Esophagus muscularis mucosa (tissue), 4 donors: ENCODE measurements at regions not wholly inside any gene's neighbourhood (a gene's known extent, or its start where the extent isn't known, plus 50 kb on each side); places are given as distances from the start of the nearest gene placed in this dataset.

ENCODE experiments used
- DNase-seq: peaks from one replicate; pipeline ENCODE4 v3.0.0-alpha.2; 2017; ENCODE audit errors: extremely low spot score
- H3K27ac ChIP-seq, 4 donors: fragments of 200-600 bp; sonication (generic); replicated peaks in 1 of 4; 1 replicate in 3 of 4; 2 replicates in 1 of 4; pipeline ENCODE4 v1.5.1; 2016 to 2019; ENCODE audit warnings: mild to moderate bottlenecking in 1 of 4
- H3K27me3 ChIP-seq, 4 donors: fragments of 200-600 bp; sonication (generic); one replicate each; pipeline versions ENCODE4 v1.5.1 to v1.6.0; 2016 to 2019
- H3K36me3 ChIP-seq, 4 donors: fragments of 200-600 bp; sonication (generic); one replicate each; pipeline ENCODE4 v1.5.1; 2016 to 2019
- H3K4me1 ChIP-seq, 4 donors: fragments of 200-600 bp; sonication (generic); one replicate each; pipeline ENCODE4 v1.5.1; 2016 to 2019
- H3K4me3 ChIP-seq, 4 donors: fragments of 200-600 bp; sonication (generic); 1 replicate in 2 of 4; 2 replicates in 2 of 4; pipeline ENCODE4 v1.5.1; 2016 to 2019; ENCODE audit warnings: mild to moderate bottlenecking in 4 of 4, moderate library complexity in 1 of 4
- H3K9me3 ChIP-seq, 4 donors: fragments of 200-600 bp; sonication (generic); 1 replicate in 3 of 4; 2 replicates in 1 of 4; pipeline ENCODE4 v1.5.1; 2016 to 2019
- EP300 ChIP-seq: sonication (generic); formaldehyde crosslinking; IDR thresholded peaks from one replicate; pipeline ENCODE4 v1.6.1; 2017; ENCODE audit warnings: antibody characterized with exemption
- POLR2A ChIP-seq: fragments of 450-650 bp; IDR thresholded peaks from one replicate; pipeline ENCODE4 v1.6.1; 2017; ENCODE audit warnings: antibody characterized with exemption, moderate library complexity, mild to moderate bottlenecking, low read depth
- POLR2AphosphoS5 ChIP-seq, 2 donors: sonication (generic); formaldehyde crosslinking; IDR thresholded peaks; one replicate each; pipeline ENCODE4 v1.6.1; 2017; ENCODE audit warnings: antibody characterized with exemption in 2 of 2
- WGBS: methylation state at CpG from one replicate; pipeline ENCODE4 v1.1.5; 2018; 5-methylcytosine and 5-hydroxymethylcytosine counted together
- intact Hi-C: fragments of 100-400 bp; cut with DNase I; formaldehyde crosslinking; loops from one replicate; pipeline ENCODE4 v1.15.1; 2023
- TF ChIP-seq, protein P1 (sequence below), 3 experiments: fragments of 200-600 bp in 2 of 3; fragments of 450-650 bp in 1 of 3; sonication (generic) in 2 of 3; IDR thresholded peaks; one replicate each; pipeline ENCODE4 v1.5.1; 2017 to 2019; ENCODE audit warnings: antibody characterized with exemption in 3 of 3, mild to moderate bottlenecking in 2 of 3, moderate library complexity in 1 of 3

DNA sequence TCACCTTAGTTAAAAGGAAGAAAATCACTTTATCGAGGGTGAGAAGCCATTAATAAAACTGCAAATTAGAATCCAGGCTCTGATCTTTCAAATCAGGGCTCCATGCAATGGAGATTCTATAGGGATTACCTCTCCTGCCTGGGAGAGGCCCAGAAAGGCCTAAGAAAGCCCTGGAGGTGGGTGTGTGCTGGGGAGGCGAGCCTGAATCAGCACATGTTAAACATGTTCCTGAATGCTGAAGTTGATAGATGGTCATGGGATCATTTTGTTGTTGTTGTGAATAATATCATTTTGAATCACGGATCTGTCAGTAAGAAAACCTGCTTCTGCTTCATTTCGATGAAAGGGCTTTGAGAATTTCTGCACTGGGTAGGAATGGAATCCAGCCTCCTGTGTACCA, 254.3 kb downstream of the ACKR3 start:
- TF ChIP-seq POLR2AphosphoS5 (IDR thresholded peaks at IDR 0.05) (no peak), EP300 (no peak), POLR2A (no peak)
- TF ChIP-seq, protein P1, sequence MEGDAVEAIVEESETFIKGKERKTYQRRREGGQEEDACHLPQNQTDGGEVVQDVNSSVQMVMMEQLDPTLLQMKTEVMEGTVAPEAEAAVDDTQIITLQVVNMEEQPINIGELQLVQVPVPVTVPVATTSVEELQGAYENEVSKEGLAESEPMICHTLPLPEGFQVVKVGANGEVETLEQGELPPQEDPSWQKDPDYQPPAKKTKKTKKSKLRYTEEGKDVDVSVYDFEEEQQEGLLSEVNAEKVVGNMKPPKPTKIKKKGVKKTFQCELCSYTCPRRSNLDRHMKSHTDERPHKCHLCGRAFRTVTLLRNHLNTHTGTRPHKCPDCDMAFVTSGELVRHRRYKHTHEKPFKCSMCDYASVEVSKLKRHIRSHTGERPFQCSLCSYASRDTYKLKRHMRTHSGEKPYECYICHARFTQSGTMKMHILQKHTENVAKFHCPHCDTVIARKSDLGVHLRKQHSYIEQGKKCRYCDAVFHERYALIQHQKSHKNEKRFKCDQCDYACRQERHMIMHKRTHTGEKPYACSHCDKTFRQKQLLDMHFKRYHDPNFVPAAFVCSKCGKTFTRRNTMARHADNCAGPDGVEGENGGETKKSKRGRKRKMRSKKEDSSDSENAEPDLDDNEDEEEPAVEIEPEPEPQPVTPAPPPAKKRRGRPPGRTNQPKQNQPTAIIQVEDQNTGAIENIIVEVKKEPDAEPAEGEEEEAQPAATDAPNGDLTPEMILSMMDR (IDR thresholded peaks at IDR 0.05): no peak
- WGBS: 77% methylated on average over 4 of the region's 4 CpGs
- Histone ChIP-seq H3K9me3 (peaks cover 0 to 12% (median 12%) of the 10 kb centered on the region in 4 donors), H3K4me1 (peaks cover 0 to 5% (median 0%) of the 10 kb centered on the region in 4 donors), H3K4me3 (no peak overlapping the region), H3K27ac (no peak overlapping the region), H3K27me3 (no peaks in the 10 kb centered on the region), H3K36me3 (no peaks in the 10 kb centered on the region)
- intact Hi-C loops: no loop called here
- DNase-seq: no peak

DNA sequence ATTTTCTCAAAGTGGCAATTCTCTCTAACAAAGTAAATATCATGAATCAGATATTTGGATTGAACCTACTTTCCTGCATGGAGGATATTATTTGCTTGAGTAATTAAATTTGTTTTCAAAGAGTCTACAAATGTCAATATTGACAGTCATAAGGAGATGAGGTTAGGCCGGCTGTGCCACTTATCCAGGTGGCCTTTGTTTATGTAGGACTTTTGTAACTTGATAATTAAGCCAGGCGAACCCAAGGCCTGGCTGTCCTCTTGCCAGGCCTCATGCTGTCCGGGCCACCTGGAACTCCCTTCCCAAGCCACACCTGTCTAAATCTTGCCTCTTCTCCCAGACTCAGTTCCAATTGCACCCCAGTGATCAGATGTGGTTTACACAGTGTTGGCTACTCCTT, 255.2 kb downstream of the ACKR3 start:
- TF ChIP-seq POLR2A (no peak), EP300 (no peak), POLR2AphosphoS5 (IDR thresholded peaks at IDR 0.05) (no peak)
- TF ChIP-seq, protein P1 (IDR thresholded peaks at IDR 0.05): no peak
- 94% methylated on average over 3 of the region's 3 CpGs for whole genome bisulfite sequencing
- intact Hi-C loops: no loop called here
- H3K27me3 ChIP-seq: no peaks in the 10 kb centered on the region
- H3K4me1 ChIP-seq: peaks cover 0 to 5% (median 0%) of the 10 kb centered on the region in 4 donors
- H3K9me3 ChIP-seq: peaks cover 0 to 12% (median 12%) of the 10 kb centered on the region in 4 donors
- DNase-seq: no peak
- H3K27ac ChIP-seq: no peak overlapping the region
- no peak overlapping the region for H3K4me3 ChIP-seq
- no peaks in the 10 kb centered on the region for H3K36me3 ChIP-seq

DNA sequence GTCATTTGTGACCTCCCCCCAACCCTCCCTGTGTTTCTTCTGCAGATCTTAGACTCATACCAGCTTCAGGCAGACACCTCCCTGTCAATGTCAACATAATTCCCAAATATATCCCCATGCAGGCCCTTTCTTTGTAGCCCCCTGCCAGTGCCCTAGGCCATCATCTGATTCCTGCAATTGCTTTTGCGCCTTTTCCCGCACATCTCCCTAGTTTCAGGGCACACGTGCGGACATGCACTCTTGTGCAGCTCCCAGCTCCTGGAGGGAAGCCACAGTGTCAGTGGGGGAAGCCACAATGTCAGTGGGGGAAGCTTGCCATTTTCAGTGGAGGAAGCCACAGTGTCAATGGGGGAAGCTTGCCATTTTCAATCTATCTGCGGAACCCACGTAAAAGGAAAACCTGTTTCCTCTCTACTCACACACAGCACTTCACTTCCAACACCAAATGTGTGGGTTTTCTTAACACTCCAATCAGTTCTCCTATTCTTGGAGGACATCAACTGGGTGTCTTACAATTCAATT, 256.4 kb downstream of the ACKR3 start:
- Histone ChIP-seq H3K9me3 (peaks cover 0 to 12% (median 9%) of the 10 kb centered on the region in 4 donors), H3K27me3 (no peaks in the 10 kb centered on the region), H3K36me3 (no peaks in the 10 kb centered on the region), H3K4me3 (no peak overlapping the region), H3K4me1 (peaks cover 0 to 5% (median 0%) of the 10 kb centered on the region in 4 donors), H3K27ac (no peak overlapping the region)
- no peak for DNase-seq
- WGBS: 84% methylated on average over 6 of the region's 6 CpGs
- intact Hi-C loops: no loop called here
- TF ChIP-seq POLR2A: no peak

DNA sequence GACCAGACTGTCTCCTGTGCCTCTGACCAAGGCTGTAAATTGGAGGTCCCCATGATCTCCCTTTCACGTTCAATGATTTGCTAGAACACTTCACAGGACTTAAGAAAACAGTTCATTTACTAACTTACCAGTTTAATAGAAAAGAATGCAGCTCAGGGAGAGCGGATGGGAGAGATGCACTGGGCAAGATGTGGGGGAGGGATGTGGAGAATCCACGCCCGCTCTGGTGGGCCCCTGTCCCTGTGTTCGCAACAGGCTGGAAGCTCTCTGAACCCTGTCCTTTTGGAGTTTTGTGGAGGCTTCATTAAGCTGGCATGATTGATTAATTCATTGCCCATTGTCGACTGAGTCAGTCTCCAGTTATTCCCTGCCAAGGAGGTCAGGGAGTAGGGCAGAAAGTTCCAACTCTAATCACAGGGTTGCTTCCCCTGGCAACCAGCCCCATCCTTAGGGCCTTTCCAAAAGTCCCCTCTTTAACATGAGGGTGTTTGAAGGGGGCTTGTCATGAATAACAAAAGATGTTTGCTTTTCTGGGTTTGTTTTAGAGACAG, 257.1 kb downstream of the ACKR3 start:
- intact Hi-C loops: no loop called here
- DNase-seq: no peak
- TF ChIP-seq POLR2AphosphoS5 (IDR thresholded peaks at IDR 0.05) (no peak), POLR2A (no peak), EP300 (no peak)
- TF ChIP-seq, protein P1 (IDR thresholded peaks at IDR 0.05): no peak
- H3K4me3 ChIP-seq: no peak overlapping the region
- peaks cover 0 to 6% (median 3%) of the 10 kb centered on the region in 4 donors for H3K9me3 ChIP-seq
- H3K36me3 ChIP-seq: no peaks in the 10 kb centered on the region
- no peak overlapping the region for H3K27ac ChIP-seq
- WGBS: 80% methylated on average over 6 of the region's 6 CpGs
- H3K27me3 ChIP-seq: no peaks in the 10 kb centered on the region
- H3K4me1 ChIP-seq: peaks cover 0 to 5% (median 0%) of the 10 kb centered on the region in 4 donors

DNA sequence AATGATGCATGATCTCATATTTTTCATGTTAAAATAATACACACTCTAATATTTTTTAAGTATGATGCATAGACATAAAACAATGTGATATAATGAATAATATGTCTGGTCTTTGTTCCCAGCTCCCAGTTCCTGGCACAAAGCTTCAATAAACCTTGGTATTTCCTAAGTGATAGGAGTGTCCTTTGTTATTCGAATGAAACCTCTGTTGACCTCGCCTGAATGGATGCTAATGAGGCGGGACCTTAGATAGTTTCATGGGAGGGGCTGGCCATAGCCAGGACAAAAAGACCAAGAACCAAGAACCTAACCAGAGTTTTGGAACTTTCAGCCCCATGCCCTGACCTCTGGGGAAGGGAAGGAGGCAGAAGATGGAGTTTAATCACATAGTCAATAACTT, 257.7 kb upstream of the COPS8 start:
- H3K4me3 ChIP-seq: no peak overlapping the region
- WGBS: 67% methylated on average over 3 of the region's 3 CpGs
- H3K9me3 ChIP-seq: no peaks in the 10 kb centered on the region
- H3K4me1 ChIP-seq: peaks cover 0 to 5% (median 0%) of the 10 kb centered on the region in 4 donors
- intact Hi-C loops: no loop called here
- no peak for TF ChIP-seq POLR2A
- TF ChIP-seq, protein P1 (IDR thresholded peaks at IDR 0.05): no peak
- no peak for TF ChIP-seq POLR2AphosphoS5 (IDR thresholded peaks at IDR 0.05)
- no peak for TF ChIP-seq EP300
- no peaks in the 10 kb centered on the region for H3K27me3 ChIP-seq
- DNase-seq: no peak
- H3K27ac ChIP-seq: no peak overlapping the region
- H3K36me3 ChIP-seq: no peaks in the 10 kb centered on the region
